GM19397 (cell line): ENCODE measurements at regions not wholly inside any gene's neighbourhood (a gene's known extent, or its start where the extent isn't known, plus 50 kb on each side); places are given as distances from the start of the nearest gene placed in this dataset.
"Not testable (repeated sequence)": the region's sequence is repeated elsewhere in the genome, so short reads cannot be mapped to it uniquely, and the experiment has no call there.

Experiments
- ATAC-seq: cut with Tn5 transposase; IDR thresholded peaks from one replicate; pipeline ENCODE4 v1.9.1; 2021; ENCODE audit warnings: mild to moderate bottlenecking, moderate library complexity; ENCODE audit not compliant: unreplicated experiment

GRCh38 chrY:7588176-7588575 lies 676.6 kb upstream of the AMELY start:
- ATAC-seq, result not testable (repeated sequence)

GRCh38 chrY:7562541-7562940 lies 651.0 kb upstream of the AMELY start:
- no peak for ATAC-seq

GRCh38 chrY:7557675-7558074 lies 646.1 kb upstream of the AMELY start:
- ATAC-seq, result no peak

GRCh38 chrY:7555006-7555405 lies 643.5 kb upstream of the AMELY start:
- ATAC-seq, result no peak

- no peak for ATAC-seq
Measured at GRCh38 chrY:7545060-7545459, 633.5 kb upstream of the AMELY start.

GRCh38 chrY:7544172-7544770 lies 632.7 kb upstream of the AMELY start:
- no peak for ATAC-seq

- no peak for ATAC-seq
Measured at GRCh38 chrY:7543506-7543905, 632.0 kb upstream of the AMELY start.

- no peak for ATAC-seq
Measured at GRCh38 chrY:7542256-7542858, 630.8 kb upstream of the AMELY start.

GRCh38 chrY:7529396-7529795 lies 617.8 kb upstream of the AMELY start:
- ATAC-seq, result no peak

GRCh38 chrY:7527568-7527967 lies 616.0 kb upstream of the AMELY start:
- not testable (repeated sequence) for ATAC-seq

- no peak for ATAC-seq
Measured at GRCh38 chrY:7518387-7518786, 606.8 kb upstream of the AMELY start.

GRCh38 chrY:7516268-7516667 lies 604.7 kb upstream of the AMELY start:
- no peak for ATAC-seq

- no peak for ATAC-seq
Measured at GRCh38 chrY:7515812-7516211, 604.3 kb upstream of the AMELY start.

GRCh38 chrY:7502896-7503295 lies 591.3 kb upstream of the AMELY start:
- ATAC-seq, result no peak

- no peak for ATAC-seq
Measured at GRCh38 chrY:7501236-7501635, 589.7 kb upstream of the AMELY start.

GRCh38 chrY:7496001-7496400 lies 584.4 kb upstream of the AMELY start:
- ATAC-seq, result no peak

GRCh38 chrY:7484455-7485285 lies 573.1 kb upstream of the AMELY start:
- ATAC-seq, result not testable (repeated sequence)

GRCh38 chrY:7471976-7472375 lies 560.4 kb upstream of the AMELY start:
- ATAC-seq, result no peak

GRCh38 chrY:7470037-7470436 lies 558.5 kb upstream of the AMELY start:
- ATAC-seq, result no peak

GRCh38 chrY:7468951-7469745 lies 557.6 kb upstream of the AMELY start:
- ATAC-seq, result no peak

GRCh38 chrY:7467796-7468520 lies 556.4 kb upstream of the AMELY start:
- ATAC-seq, result no peak
